Epithelial cell of esophagus (primary cell): ENCODE measurements at regions not wholly inside any gene's neighbourhood (a gene's known extent, or its start where the extent isn't known, plus 50 kb on each side); places are given as distances from the start of the nearest gene placed in this dataset.

Experiments used
- DNase-seq: peaks from one replicate; pipeline ENCODE4 v3.0.0; 2010; ENCODE audit warnings: low read depth
- H3K4me3 ChIP-seq: 2 replicates; pipeline ENCODE4 v1.5.1; 2011; ENCODE audit warnings: mild to moderate bottlenecking, low read length, control low read depth
- CTCF ChIP-seq: IDR thresholded peaks from 2 replicates; pipeline ENCODE4 v1.5.1; 2011; ENCODE audit warnings: low read depth, mild to moderate bottlenecking, low read length, control low read depth, inconsistent platforms; ENCODE audit not compliant: insufficient read depth; ENCODE audit errors: missing control alignments

GRCh38 chr11:101401245-101401644, 182.6 kb downstream of the TRPC6 start:
- no peak for TF ChIP-seq CTCF
- H3K4me3 ChIP-seq = no peak overlapping the region
- DNase-seq = no peak

GRCh38 chr11:101397979-101398378, 185.8 kb downstream of the TRPC6 start:
- TF ChIP-seq CTCF = no peak
- no peak for DNase-seq
- no peak overlapping the region for H3K4me3 ChIP-seq

- peak; percentile 15 for DNase-seq
- H3K4me3 ChIP-seq = no peak overlapping the region
- peak; percentile 29 for TF ChIP-seq CTCF
These were observed 193.3 kb downstream of the TRPC6 start for GRCh38 chr11:101390539-101390938.

GRCh38 chr11:101369835-101370234, 214.0 kb downstream of the TRPC6 start:
- no peak overlapping the region for H3K4me3 ChIP-seq
- no peak for TF ChIP-seq CTCF
- no peak for DNase-seq

GRCh38 chr11:101363706-101364275, 220.0 kb downstream of the TRPC6 start:
- no peak for TF ChIP-seq CTCF
- DNase-seq = no peak
- no peak overlapping the region for H3K4me3 ChIP-seq

GRCh38 chr11:101362643-101363042, 221.2 kb downstream of the TRPC6 start:
- H3K4me3 ChIP-seq = no peak overlapping the region
- TF ChIP-seq CTCF = no peak
- no peak for DNase-seq

GRCh38 chr11:101357771-101358170, 226.0 kb downstream of the TRPC6 start:
- no peak for DNase-seq
- no peak for TF ChIP-seq CTCF
- H3K4me3 ChIP-seq = no peak overlapping the region
